Right lobe of liver (tissue), 6 donors: ENCODE measurements at regions not wholly inside any gene's neighbourhood (a gene's known extent, or its start where the extent isn't known, plus 50 kb on each side); places are given as distances from the start of the nearest gene placed in this dataset.

Experiments used
- ATAC-seq, 4 donors: fragments of 200-7000 bp; cut with Tn5 transposase; one replicate each; pipeline ENCODE4 v1.9.1; 2020; ENCODE audit warnings: mild to moderate bottlenecking in 4 of 4, moderate library complexity in 4 of 4
- DNase-seq, 3 donors: peaks; one replicate each; pipeline ENCODE4 v3.0.0-alpha.2; 2020
- H3K27ac ChIP-seq, 3 donors: fragments of 200-600 bp; one replicate each; pipeline ENCODE4 v1.8.0; 2022
- H3K27me3 ChIP-seq, 2 donors: fragments of 200-600 bp; one replicate each; pipeline ENCODE4 v1.8.0; 2022
- H3K36me3 ChIP-seq, 4 donors: fragments of 200-600 bp; sonication (generic) in 1 of 4; one replicate each; pipeline versions ENCODE4 v1.5.1 to v1.8.0; 2017 to 2022; ENCODE audit warnings: control low read depth in 1 of 4
- H3K4me1 ChIP-seq, 4 donors: fragments of 200-600 bp; sonication (generic) in 1 of 4; one replicate each; pipeline versions ENCODE4 v1.5.1 to v1.8.0; 2017 to 2022; ENCODE audit warnings: control low read depth in 1 of 4
- H3K4me3 ChIP-seq, 3 donors: fragments of 200-600 bp; one replicate each; pipeline ENCODE4 v1.8.0; 2022
- H3K9me3 ChIP-seq, 4 donors: fragments of 200-600 bp; sonication (generic) in 1 of 4; one replicate each; pipeline versions ENCODE4 v1.5.1 to v1.8.0; 2017 to 2022; ENCODE audit warnings: control low read depth in 1 of 4
- POLR2A ChIP-seq: fragments of 450-650 bp; IDR thresholded peaks from one replicate; pipeline ENCODE4 v1.6.1; 2017; ENCODE audit warnings: antibody characterized with exemption, mild to moderate bottlenecking
- WGBS: methylation state at CpG from one replicate; pipeline ENCODE4 v1.1.6; 2018; ENCODE audit warnings: low coverage, low lambda C conversion rate; ENCODE audit not compliant: insufficient coverage; ENCODE audit errors: missing lambda C conversion rate; 5-methylcytosine and 5-hydroxymethylcytosine counted together
- intact Hi-C, 2 donors: fragments of 100-400 bp; cut with DNase I; formaldehyde crosslinking; loops; one replicate each; pipeline versions ENCODE4 v1.11.2 to v1.14.1; 2022
- TF ChIP-seq, protein P1 (sequence below), 4 donors: fragments of 200-600 bp in 3 of 4; fragments of 450-650 bp in 1 of 4; IDR thresholded peaks; one replicate each; pipeline versions ENCODE4 v1.5.1 to v1.8.0; 2016 to 2022; ENCODE audit warnings: antibody characterized with exemption in 4 of 4, mild to moderate bottlenecking in 2 of 4
- donor health status: DM: no; HTN: yes; CAD: no.
- donor health status: DM: no; HTN: no; CAD: no.
- donor health status: DM: no; HTN: no; CAD: no.
- donor health status: DM: no; HTN: yes; CAD: no.
- donor health status: DM: no; HTN: yes; CAD: no.

- no peak for ATAC-seq
- TF ChIP-seq POLR2A: no peak
- TF ChIP-seq, protein P1, sequence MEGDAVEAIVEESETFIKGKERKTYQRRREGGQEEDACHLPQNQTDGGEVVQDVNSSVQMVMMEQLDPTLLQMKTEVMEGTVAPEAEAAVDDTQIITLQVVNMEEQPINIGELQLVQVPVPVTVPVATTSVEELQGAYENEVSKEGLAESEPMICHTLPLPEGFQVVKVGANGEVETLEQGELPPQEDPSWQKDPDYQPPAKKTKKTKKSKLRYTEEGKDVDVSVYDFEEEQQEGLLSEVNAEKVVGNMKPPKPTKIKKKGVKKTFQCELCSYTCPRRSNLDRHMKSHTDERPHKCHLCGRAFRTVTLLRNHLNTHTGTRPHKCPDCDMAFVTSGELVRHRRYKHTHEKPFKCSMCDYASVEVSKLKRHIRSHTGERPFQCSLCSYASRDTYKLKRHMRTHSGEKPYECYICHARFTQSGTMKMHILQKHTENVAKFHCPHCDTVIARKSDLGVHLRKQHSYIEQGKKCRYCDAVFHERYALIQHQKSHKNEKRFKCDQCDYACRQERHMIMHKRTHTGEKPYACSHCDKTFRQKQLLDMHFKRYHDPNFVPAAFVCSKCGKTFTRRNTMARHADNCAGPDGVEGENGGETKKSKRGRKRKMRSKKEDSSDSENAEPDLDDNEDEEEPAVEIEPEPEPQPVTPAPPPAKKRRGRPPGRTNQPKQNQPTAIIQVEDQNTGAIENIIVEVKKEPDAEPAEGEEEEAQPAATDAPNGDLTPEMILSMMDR (IDR thresholded peaks at IDR 0.05): no peak
- Histone ChIP-seq H3K27ac (no peak overlapping the region), H3K4me3 (no peak overlapping the region), H3K27me3 (no peaks in the 10 kb centered on the region), H3K9me3 (no peaks in the 10 kb centered on the region), H3K36me3 (no peaks in the 10 kb centered on the region), H3K4me1 (no peaks in the 10 kb centered on the region)
- intact Hi-C loops: no loop called here
- no peak for DNase-seq
- WGBS: 12% methylated on average over 2 of the region's 2 CpGs
Observed at GRCh38 chr3:182133752-182134151, 422.0 kb downstream of the SOX2 start.

DNA sequence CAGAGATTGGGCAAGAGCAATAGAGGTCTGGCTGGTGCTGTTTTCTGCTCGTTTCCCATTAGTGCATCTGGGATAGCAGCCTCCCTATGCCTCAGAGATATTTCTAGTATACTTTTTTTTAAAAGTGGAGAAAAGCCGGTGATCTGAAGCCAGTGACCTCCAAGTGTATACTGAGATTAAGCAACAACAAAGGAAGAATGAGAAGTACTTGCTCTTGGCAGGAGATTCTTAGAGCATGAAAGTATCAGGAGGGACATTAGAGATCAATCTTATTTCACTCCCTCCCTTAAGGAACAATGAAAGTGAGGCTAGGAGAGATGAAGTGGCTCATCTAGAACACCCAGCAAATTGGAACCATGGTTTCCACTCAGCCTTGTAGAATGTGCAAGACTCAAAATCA lies 423.3 kb downstream of the SOX2 start:
- Histone ChIP-seq H3K4me1 (no peaks in the 10 kb centered on the region), H3K27me3 (no peaks in the 10 kb centered on the region), H3K36me3 (no peaks in the 10 kb centered on the region), H3K27ac (no peak overlapping the region), H3K9me3 (no peaks in the 10 kb centered on the region), H3K4me3 (no peak overlapping the region)
- ATAC-seq: no peak
- no peak for DNase-seq
- WGBS: 41% methylated on average over 2 of the region's 2 CpGs
- intact Hi-C loops: no loop called here
- TF ChIP-seq, protein P1 (IDR thresholded peaks at IDR 0.05): no peak
- TF ChIP-seq POLR2A: no peak

- 39% methylated on average over 6 of the region's 6 CpGs for WGBS
- Histone ChIP-seq H3K4me1 (no peaks in the 10 kb centered on the region), H3K9me3 (no peaks in the 10 kb centered on the region), H3K36me3 (no peaks in the 10 kb centered on the region), H3K4me3 (no peak overlapping the region), H3K27ac (no peak overlapping the region), H3K27me3 (no peaks in the 10 kb centered on the region)
- no peak for DNase-seq
- intact Hi-C loops: no loop called here
- TF ChIP-seq, protein P1 (IDR thresholded peaks at IDR 0.05): no peak
- no peak for TF ChIP-seq POLR2A
- ATAC-seq: peak in 2 of 4 donors; percentile 16 to 80
Observed at GRCh38 chr3:182136008-182136910, 424.5 kb downstream of the SOX2 start.

DNA sequence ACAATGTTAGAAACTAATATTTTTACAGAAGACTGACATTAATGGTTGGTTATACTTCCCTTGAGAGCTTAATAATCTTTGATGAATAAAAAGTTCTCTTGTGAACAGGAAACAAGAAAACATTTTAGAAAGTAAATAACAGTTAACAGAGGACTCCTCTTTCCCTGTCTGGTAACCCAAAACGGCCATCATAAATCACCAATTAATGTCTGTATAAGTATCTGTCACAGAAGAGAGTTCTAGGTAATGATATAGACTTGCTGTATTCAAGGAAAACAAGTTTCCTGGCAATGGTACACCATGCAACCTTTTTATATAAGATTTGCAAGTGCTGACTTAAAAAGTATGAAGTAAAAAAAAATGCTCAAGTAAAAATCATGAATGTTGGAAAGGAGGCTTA lies 426.7 kb downstream of the SOX2 start:
- Histone ChIP-seq H3K36me3 (no peaks in the 10 kb centered on the region), H3K9me3 (no peaks in the 10 kb centered on the region), H3K4me1 (no peaks in the 10 kb centered on the region), H3K27ac (no peak overlapping the region), H3K4me3 (no peak overlapping the region), H3K27me3 (no peaks in the 10 kb centered on the region)
- intact Hi-C loops: no loop called here
- WGBS: 20% methylated on average over 1 of the region's 1 CpG
- TF ChIP-seq POLR2A: no peak
- TF ChIP-seq, protein P1 (IDR thresholded peaks at IDR 0.05): no peak
- ATAC-seq (no peak), DNase-seq (no peak)
